PFSK-1 (cell line): ENCODE measurements at regions not wholly inside any gene's neighbourhood (a gene's known extent, or its start where the extent isn't known, plus 50 kb on each side); places are given as distances from the start of the nearest gene placed in this dataset.

ENCODE experiments used
- FOXP2 ChIP-seq: optimal IDR thresholded peaks from 2 replicates; pipeline ENCODE3; 2011; ENCODE audit warnings: borderline replicate concordance, control low read depth, inconsistent platforms; ENCODE audit not compliant: insufficient read depth; ENCODE audit errors: extremely low read length, extremely low read depth
- POLR2AphosphoS5 ChIP-seq: IDR thresholded peaks from 2 replicates; pipeline ENCODE4 v1.6.1; 2012; ENCODE audit warnings: low read depth, mild to moderate bottlenecking, control low read depth, low read length, moderate library complexity
- SIN3A ChIP-seq: IDR thresholded peaks from 2 replicates; pipeline ENCODE4 v1.6.1; 2012; ENCODE audit warnings: mild to moderate bottlenecking, low read length, moderate library complexity, borderline replicate concordance; ENCODE audit not compliant: insufficient read depth
- TAF1 ChIP-seq: IDR thresholded peaks from 2 replicates; pipeline ENCODE4 v1.6.1; 2012; ENCODE audit warnings: low read length, control low read depth, borderline replicate concordance; ENCODE audit not compliant: insufficient read depth
- TF ChIP-seq, protein P1 (sequence below), 2 experiments: IDR thresholded peaks; 2 replicates each; pipeline versions ENCODE4 v1.6.1 to v1.8.0; 2011 to 2012; ENCODE audit warnings: low read depth in 2 of 2, low read length in 2 of 2, control low read depth in 1 of 2, inconsistent platforms in 1 of 2, mild to moderate bottlenecking in 1 of 2, moderate library complexity in 1 of 2; ENCODE audit not compliant: insufficient read depth in 1 of 2

DNA sequence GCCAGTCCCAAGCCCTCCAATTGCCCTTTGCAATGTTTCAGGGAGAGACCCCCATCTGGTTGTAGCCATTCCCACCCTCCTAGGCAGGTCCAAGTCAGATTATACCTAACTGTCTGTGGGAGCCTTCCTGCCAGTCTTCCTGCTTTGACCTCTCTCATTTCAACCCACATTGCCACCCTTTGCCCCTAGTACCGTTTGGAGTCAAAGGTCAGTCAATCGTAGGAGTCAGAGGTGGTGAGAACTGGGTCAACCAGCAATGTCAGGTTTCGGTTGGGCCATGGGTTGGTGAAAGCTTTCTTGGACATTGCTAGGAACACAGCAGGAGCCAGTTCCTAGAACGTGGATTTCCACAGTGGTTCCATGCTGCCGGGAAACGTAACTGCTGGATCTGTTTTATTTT, 269.4 kb upstream of the GHITM start:
- TF ChIP-seq TAF1 (no peak), POLR2AphosphoS5 (no peak), SIN3A (no peak), FOXP2 (no peak)
- TF ChIP-seq, protein P1, sequence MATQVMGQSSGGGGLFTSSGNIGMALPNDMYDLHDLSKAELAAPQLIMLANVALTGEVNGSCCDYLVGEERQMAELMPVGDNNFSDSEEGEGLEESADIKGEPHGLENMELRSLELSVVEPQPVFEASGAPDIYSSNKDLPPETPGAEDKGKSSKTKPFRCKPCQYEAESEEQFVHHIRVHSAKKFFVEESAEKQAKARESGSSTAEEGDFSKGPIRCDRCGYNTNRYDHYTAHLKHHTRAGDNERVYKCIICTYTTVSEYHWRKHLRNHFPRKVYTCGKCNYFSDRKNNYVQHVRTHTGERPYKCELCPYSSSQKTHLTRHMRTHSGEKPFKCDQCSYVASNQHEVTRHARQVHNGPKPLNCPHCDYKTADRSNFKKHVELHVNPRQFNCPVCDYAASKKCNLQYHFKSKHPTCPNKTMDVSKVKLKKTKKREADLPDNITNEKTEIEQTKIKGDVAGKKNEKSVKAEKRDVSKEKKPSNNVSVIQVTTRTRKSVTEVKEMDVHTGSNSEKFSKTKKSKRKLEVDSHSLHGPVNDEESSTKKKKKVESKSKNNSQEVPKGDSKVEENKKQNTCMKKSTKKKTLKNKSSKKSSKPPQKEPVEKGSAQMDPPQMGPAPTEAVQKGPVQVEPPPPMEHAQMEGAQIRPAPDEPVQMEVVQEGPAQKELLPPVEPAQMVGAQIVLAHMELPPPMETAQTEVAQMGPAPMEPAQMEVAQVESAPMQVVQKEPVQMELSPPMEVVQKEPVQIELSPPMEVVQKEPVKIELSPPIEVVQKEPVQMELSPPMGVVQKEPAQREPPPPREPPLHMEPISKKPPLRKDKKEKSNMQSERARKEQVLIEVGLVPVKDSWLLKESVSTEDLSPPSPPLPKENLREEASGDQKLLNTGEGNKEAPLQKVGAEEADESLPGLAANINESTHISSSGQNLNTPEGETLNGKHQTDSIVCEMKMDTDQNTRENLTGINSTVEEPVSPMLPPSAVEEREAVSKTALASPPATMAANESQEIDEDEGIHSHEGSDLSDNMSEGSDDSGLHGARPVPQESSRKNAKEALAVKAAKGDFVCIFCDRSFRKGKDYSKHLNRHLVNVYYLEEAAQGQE (IDR thresholded peaks at IDR 0.05; ENCODE audit: insufficient read depth in 1 of 2, low read depth in 2 of 2, low read length in 2 of 2): no peak
